GM21619 (cell line): ENCODE measurements at regions not wholly inside any gene's neighbourhood (a gene's known extent, or its start where the extent isn't known, plus 50 kb on each side); places are given as distances from the start of the nearest gene placed in this dataset.

Source experiments
- ATAC-seq: cut with Tn5 transposase; IDR thresholded peaks from one replicate; pipeline ENCODE4 v1.9.1; 2021; ENCODE audit not compliant: unreplicated experiment

- no peak for ATAC-seq
These were observed 64.6 kb upstream of the PIM1 start for GRCh38 chr6:37105148-37106050.

- ATAC-seq: no peak
These were observed 63.9 kb upstream of the PIM1 start for GRCh38 chr6:37106051-37106363.

- no peak for ATAC-seq
These were observed 63.4 kb upstream of the PIM1 start for GRCh38 chr6:37106554-37106953.

- no peak for ATAC-seq
These were observed 62.9 kb upstream of the PIM1 start for GRCh38 chr6:37106982-37107491.

GRCh38 chr6:37109714-37110499 is 60.0 kb upstream of the PIM1 start:
- ATAC-seq: no peak

GRCh38 chr6:37110500-37111461 is 59.2 kb upstream of the PIM1 start:
- peak; percentile 72 for ATAC-seq

GRCh38 chr6:37113976-37114375 is 56.0 kb upstream of the PIM1 start:
- ATAC-seq: no peak

GRCh38 chr6:37114612-37115011 is 55.3 kb upstream of the PIM1 start:
- ATAC-seq: no peak

GRCh38 chr6:37115236-37115895 is 54.6 kb upstream of the PIM1 start:
- no peak for ATAC-seq

- ATAC-seq: no peak
These were observed 53.6 kb upstream of the PIM1 start for GRCh38 chr6:37116326-37116725.

GRCh38 chr6:37119387-37119886 is 50.5 kb upstream of the PIM1 start:
- no peak for ATAC-seq
